ENCODE measurements at regions not wholly inside any gene's neighbourhood (a gene's known extent, or its start where the extent isn't known, plus 50 kb on each side); places are given as distances from the start of the nearest gene placed in this dataset.
A peak's percentile ranks its signal among the peaks of the same experiment; 100 is the strongest.

GRCh38 chr11:87954476-87954875, 220.8 kb downstream of the RAB38 start:
- DNase-seq: no peak
- Mint-ChIP-seq H3K4me3 (no peak overlapping the region), H3K27ac (0 out of 7 replicates have a peak overlapping the region, but pooled peaks of 1 of the 3 experiments have one; percentile 45), H3K9me3 (peaks cover 15 to 18% of the 10 kb centered on the region in 2 experiments), H3K27me3 (ENCODE audit: low read depth) (peaks cover 1% of the 10 kb centered on the region; the same call in 1 of the 2 replicates), H3K4me1 (no peaks in the 10 kb centered on the region), H3K36me3 (ENCODE audit: insufficient read depth in 1 of 3, low read depth in 3 of 3) (peaks cover 2 to 17% (median 4%) of the 10 kb centered on the region in 3 experiments; a peak in 5 of 7 replicates)
- no peak overlapping the region for H3K9ac ChIP-seq (ENCODE audit: extremely low read depth, insufficient read length, low read length)
- H4K91ac ChIP-seq (ENCODE audit: insufficient read length, low read depth, low read length): no peak overlapping the region
- H3K79me2 ChIP-seq (ENCODE audit: insufficient read depth, low read length): no peaks in the 10 kb centered on the region
- no peak overlapping the region for H3T11ph ChIP-seq (ENCODE audit: low read length)
- H3K27me3 ChIP-seq (ENCODE audit: insufficient read depth, low read length): no peaks in the 10 kb centered on the region
- H3K4me1 ChIP-seq (ENCODE audit: insufficient read depth, low read length): no peaks in the 10 kb centered on the region
- no peak overlapping the region for H2BK120ac ChIP-seq (ENCODE audit: low read depth, low read length, poor library complexity, severe bottlenecking)
- H4K8ac ChIP-seq (replicated peaks; ENCODE audit: insufficient read length, low read depth, low read length): no peak overlapping the region
- no peak overlapping the region for H2BK5ac ChIP-seq (ENCODE audit: insufficient read length, low read length)
- no peaks in the 10 kb centered on the region for H4K20me1 ChIP-seq (ENCODE audit: control insufficient read depth, insufficient read depth, insufficient read length)
- TF ChIP-seq CTCF (conservative IDR thresholded peaks at IDR 0.05): no peak
- H4K5ac ChIP-seq (ENCODE audit: insufficient read length, low read depth, low read length): no peak overlapping the region
- no peak overlapping the region for H2AFZ ChIP-seq (ENCODE audit: low read length)
- no peak overlapping the region for H3K14ac ChIP-seq (ENCODE audit: insufficient read depth, low read length)
- peaks cover 9% of the 10 kb centered on the region for H3K9me3 ChIP-seq (ENCODE audit: control insufficient read depth, low read depth, low read length)
- H3K4me2 ChIP-seq (ENCODE audit: insufficient read depth, insufficient read length, low read length): no peak overlapping the region
- WGBS (ENCODE audit: extremely low coverage, insufficient read length, low lambda C conversion rate): no CpG with 5 or more reads among the region's 4 CpGs
- no peak overlapping the region for H3K18ac ChIP-seq (ENCODE audit: insufficient read length, low read depth, low read length)
- no peak overlapping the region for H3K27ac ChIP-seq (ENCODE audit: insufficient read length, low read depth, low read length)
- no peaks in the 10 kb centered on the region for H3K23me2 ChIP-seq (ENCODE audit: insufficient read length, low read depth, low read length, poor library complexity, severe bottlenecking)
- H3K79me1 ChIP-seq (ENCODE audit: insufficient read depth, low read depth, low read length, poor library complexity, severe bottlenecking): no peaks in the 10 kb centered on the region
- no peak overlapping the region for H3K23ac ChIP-seq (ENCODE audit: insufficient read length, low read depth, low read length)
- no peak overlapping the region for H3K56ac ChIP-seq (ENCODE audit: insufficient read length, low read depth, low read length)
- no peak overlapping the region for H2BK20ac ChIP-seq (ENCODE audit: low read depth, low read length, poor library complexity, severe bottlenecking)
- H2AK5ac ChIP-seq (ENCODE audit: insufficient read length, low read length): no peak overlapping the region
- H2BK12ac ChIP-seq (ENCODE audit: insufficient read length, low read depth, low read length): no peak overlapping the region
- no peak overlapping the region for H2BK15ac ChIP-seq (ENCODE audit: low read depth, low read length)
- no peak overlapping the region for H3K4ac ChIP-seq (ENCODE audit: low read depth, low read length)

Data from H9 (cell line).